IPS-NIHi7 (cell line): ENCODE measurements at regions not wholly inside any gene's neighbourhood (a gene's known extent, or its start where the extent isn't known, plus 50 kb on each side); places are given as distances from the start of the nearest gene placed in this dataset.
"Not testable (repeated sequence)": the region's sequence is repeated elsewhere in the genome, so short reads cannot be mapped to it uniquely, and the experiment has no call there.

ENCODE experiments used
- DNase-seq: peaks from one replicate; pipeline ENCODE4 v3.0.0; 2012; ENCODE audit warnings: mixed read lengths; ENCODE audit errors: extremely low spot score

DNA sequence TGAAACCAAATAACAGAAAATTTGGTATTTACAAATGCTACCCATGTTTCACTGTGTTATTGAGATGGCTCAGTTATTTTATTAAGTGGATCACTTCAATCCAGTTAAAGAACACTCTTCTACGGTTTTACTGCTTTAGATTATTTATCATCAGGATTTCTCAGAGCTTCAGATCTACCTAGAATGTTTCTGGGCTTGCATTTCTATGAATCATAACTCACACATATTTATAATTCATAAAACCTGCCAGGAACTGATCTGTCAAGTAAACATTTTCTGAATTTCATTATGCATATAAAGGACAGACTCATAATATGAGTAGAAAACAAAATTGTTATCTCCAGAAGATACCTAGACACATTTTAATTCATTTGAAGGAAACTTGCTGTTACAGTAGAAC, 1172.3 kb upstream of the LRRTM3 start:
- no peak for DNase-seq

DNA sequence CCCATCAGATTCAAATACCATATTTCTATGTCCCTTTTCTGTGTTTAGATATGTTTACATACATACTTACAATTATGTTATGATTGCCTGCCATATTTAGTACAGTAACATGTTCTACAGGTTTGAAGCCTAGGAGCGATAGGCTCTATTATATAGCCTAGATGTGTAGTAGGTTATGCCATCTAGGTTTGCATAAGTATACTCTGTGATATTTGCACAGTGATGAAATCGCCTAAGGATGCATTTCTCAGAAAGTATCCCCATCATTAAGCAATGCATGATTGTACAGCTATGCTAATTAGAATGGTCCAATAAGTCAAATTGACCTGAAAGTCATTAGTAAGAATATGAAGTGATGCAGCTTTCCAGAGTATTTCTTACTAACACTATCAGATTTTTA, 1171.7 kb upstream of the LRRTM3 start:
- no peak for DNase-seq

DNA sequence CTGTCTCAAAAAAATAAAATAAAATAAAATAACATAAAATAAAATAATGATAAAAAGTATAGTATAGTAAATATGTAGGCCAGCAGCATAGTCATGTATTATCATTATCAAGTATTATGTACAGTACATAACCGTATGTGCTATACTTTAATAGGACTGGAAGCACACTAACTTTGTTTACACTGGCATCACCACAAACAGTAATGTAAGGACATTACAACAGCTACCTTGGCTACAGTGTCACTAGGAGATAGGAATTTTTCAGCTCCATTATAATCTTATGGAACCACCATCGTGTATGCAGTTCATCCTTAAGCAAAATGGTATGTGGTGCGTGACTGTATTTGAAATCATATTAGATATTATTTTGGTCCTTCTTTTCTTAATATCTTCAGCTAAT, 1163.5 kb upstream of the LRRTM3 start:
- DNase-seq, result no peak

DNA sequence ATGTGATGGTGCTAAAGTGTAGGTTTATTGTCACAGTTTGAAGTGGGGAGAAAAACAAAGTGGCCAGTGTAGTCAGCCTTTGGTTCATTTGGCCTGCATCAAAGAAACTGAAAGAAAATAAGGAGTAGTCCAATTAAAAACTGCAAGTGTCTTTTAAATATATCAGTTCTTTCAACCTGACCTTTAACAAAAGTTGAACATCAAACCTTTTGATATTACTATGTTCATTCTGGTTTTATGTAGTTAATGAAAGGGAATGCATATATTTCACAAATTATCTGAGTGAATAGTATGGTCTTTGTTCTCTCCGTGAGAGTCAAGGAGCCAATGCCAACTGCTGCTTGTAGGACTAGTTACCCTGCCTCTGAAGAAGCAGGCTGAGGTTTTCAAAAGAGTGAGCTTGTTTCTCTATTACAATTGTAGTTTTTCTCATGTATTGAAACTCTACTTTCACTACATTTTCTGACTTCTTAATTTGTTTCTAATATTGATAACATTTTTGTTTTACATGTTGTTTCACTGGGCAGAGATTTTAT, 1160.8 kb upstream of the LRRTM3 start:
- DNase-seq, result no peak

DNA sequence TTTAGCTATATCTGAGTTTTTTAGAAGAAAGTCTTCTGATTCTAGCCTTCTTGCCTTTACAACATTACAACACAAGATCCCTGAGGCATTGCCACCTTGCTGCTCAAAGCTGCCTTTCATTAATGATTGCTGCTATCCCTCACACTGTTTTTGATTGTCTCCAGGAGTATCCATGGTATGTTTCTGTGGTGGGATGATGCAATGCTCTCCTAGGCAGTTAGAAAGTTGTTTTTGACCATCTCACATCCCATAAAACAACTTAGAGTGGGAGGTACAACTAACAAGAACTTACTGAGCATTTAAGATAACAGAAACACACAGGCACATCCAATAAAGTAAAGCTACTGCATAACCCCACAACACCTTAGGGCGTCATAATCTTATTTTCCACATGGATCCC, 1156.0 kb upstream of the LRRTM3 start:
- no peak for DNase-seq

DNA sequence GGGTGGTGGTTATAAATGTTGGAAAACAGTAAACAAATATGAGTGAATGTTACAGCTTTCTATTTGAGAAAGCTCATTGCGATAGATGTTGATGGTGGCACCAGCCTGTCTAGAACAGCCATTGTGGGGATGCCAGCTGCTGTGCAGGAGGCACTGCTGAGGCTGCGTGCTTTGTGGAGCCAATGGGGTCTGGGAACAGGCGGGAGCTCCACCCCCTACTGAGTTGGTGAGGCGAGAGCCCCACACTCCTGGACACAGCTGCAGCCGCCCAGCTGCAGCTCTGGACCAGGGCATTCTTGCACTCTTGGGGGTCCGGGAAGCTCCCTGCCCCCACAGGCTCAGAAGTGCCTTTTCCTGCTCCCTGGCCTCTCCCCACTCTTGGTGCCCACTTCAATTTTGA, 1147.1 kb upstream of the LRRTM3 start:
- DNase-seq, result no peak

DNA sequence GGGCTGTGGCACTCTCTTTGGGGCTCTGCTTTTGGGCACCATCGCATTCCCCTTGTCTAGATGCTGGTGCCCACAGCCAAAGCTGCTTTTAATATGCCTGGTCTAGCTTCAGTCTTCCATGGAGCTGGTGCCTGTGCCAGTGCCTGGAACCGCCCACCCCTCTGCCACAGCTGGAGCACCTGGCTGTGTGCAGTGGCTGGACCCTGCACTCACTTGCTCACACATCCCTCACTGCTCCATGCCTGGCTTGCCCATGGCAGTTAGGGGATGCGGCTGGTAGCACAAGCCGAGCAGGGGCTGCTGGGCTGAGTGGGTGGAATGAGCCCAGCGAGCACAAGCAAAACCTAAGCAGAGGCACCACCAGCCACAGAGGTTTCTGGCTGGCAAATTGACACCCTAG, 1145.9 kb upstream of the LRRTM3 start:
- DNase-seq, result no peak

DNA sequence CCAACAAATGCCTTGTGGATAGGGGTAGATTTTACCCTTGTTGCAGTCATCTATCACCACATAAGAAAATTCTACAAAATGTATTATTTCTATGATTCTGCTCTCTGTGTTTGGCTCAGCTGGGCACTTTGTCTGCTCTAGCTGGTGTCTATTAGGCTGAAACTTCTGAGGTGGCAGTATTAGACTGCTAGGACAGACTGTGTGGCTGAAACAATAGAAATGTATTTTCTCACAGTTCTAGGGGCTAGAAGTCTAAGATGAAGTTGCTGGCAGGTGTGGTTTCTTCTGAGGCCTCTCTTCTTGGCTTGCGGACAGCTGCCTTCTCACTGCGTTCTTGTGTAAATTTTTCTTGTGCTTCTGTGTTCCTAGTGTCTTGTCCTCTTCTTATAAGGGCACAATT, 1139.6 kb upstream of the LRRTM3 start:
- DNase-seq, result no peak

DNA sequence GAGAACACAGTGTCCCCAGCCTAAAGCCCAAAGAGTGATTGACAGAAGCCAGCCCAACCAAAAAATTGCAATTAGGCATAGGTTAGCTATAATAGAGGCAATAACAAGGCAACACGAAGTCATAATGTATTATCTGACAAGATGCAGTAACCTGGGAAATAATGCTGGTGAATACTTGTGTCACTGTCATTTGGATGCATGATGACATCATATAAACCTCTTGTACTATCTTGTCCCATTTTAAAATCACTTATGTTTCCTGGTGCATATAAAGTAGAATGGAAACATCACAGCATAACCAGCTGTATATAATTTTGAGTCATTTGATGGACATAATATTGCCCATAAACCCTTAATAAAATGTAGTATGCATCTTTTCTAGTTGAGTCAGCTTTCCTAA, 1138.3 kb upstream of the LRRTM3 start:
- DNase-seq, result no peak

DNA sequence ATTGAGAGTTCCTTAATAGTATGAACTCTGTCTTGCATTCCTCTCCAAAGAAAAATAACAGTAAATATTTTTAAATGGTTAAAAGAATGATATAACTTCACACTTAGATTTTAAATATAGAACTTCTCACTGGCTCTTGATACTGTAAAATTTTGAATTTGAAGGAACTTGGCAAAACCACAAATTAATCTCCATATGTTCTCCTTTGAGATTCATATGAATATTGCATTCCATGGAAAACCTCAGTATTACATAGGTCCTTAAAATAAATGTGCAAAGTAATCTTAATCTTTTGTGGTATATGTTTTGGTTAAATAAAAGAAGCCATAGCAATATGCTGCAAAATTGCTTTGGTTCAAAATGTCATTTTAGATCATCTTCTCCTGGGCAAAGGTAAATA, 1137.6 kb upstream of the LRRTM3 start:
- DNase-seq, result no peak

DNA sequence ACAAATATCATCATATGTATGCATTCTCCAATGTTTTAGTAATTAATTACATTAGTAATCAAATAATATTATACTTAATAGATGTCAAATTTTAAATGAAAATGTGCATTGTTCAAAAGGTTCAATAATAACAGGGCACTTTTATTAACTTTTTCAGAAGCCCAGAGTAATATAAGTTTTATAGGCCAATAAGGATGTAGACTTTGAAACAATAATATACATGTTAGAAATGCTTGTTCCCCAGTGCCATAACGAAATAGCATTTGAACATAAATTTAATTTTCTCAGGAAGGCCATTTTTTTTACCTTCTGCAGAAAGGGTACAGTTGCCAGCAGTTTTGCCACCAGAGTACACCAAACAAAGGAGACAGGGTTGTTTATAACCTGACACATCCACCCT, 1133.9 kb upstream of the LRRTM3 start:
- no peak for DNase-seq

DNA sequence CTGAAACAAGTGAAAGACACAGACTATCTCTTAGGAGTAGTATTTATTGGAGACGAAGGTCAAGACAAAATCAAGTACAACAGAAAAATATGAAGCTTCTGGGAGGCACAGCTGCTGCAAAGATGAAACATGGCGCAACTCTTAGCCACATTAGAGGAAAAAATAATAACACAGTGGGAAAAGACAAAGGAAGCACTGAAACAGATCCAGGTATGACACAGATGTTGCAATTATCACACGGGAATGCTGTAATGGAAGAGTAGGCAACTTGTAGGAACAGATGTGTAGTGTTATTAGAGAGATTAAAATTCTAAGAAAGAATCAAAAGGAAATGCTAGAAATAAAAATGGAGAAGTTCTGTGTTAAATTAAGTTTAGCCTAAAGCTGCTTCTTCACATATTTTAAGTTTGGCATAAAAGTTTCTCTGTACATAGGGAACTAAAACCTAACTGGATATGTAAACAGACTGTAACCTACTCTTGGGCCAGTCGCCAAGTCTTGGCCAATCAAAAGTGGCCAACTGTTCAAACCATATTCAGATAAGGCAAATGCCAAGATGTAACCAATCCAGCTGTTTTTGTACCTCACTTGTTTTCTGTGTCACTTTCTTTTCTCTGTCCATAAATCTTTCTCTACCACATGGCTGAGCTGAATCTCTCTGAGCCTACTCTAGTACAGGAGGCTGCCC, 1132.0 kb upstream of the LRRTM3 start:
- no peak for DNase-seq

DNA sequence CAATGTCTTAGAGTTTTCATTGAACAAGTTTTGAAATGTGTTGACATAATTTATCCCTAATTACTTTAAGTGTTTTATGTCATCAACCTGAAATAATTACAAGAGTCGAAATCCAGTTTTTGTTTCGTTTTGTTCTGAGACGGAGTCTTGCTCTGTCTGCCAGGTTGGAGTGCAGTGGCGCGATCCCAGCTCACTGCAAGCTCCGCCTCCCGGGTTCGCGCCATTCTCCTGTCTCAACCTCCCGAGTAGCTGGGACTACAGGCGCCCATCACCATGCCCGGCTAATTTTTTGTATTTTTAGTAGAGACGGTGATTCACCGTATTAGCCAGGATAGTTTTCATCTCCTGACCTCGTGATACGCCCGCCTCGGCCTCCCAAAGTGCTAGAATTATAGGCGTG, 1131.0 kb upstream of the LRRTM3 start:
- DNase-seq, result not testable (repeated sequence)

DNA sequence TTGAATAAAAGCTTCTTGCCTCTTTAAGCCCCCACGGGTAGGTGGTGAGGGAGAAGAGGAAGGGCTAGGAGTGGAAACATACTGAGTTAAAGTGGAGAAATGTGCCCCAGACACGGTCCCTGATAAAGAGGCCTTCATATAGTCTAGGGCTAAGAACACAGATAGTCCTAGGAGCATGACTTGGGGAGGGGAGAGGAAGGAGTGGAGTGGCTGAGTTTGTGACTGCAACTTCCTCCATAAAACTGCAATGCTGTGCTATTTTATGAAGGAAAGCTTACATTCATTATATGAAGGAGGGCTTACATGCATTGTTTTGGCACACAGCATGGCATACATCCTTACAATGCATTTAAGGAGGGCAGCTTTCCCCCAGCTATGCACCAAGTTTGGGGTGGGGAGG, 1129.4 kb upstream of the LRRTM3 start:
- no peak for DNase-seq

DNA sequence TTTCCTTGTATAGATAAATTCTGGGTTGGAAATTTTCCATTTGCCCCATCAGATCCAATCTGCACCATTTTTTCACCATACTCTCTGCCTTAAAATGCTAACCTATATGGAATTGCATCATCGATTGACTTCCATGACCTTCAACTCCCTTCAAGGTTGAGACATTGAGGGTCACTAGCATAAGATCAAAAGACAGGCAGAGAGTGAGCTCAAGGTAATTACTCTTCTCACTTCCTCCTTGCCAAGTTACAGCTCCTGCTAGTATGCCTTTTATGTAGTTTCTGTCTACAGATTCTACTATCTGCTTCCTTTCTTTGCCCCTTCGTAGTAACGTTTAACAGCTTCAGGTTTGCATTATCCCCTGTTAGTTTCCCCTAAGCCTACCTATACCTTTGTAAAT, 1127.7 kb upstream of the LRRTM3 start:
- no peak for DNase-seq

DNA sequence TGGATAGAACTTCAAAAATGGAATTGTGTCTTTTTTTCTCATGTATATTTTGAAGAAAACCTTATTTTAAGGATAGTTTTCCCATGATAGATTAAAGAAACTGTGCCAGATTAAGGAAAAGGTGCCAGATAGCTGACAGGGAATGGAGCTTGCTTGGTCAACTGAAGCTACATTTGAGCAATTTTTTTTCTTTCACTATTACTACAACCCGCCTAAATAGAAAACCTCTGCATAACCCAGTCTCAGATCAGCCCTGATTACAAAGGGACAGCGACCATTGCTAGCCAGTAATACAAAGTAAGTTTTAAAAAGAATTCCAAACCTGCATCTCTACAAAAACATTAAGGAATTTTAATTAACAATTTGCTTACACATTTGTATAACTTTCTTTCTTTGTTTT, 1123.4 kb upstream of the LRRTM3 start:
- no peak for DNase-seq

DNA sequence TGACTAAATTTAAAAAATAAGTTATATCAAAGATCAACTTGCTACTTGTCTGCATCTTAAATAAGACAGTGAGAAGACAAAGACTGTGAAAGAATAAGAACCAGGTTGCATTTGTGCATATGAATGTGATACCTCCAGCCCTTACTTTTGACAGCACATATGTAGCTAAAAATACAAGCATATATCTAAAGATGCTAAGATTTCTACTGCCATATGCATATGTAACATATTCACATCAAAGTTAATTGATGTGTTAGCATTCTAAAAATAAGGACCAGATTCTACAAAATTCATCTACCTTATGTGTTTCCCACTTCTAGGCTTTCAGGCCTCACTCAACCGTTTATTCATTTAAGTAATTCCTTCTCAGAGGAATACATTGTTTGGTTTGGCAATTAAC, 1120.3 kb upstream of the LRRTM3 start:
- no peak for DNase-seq

DNA sequence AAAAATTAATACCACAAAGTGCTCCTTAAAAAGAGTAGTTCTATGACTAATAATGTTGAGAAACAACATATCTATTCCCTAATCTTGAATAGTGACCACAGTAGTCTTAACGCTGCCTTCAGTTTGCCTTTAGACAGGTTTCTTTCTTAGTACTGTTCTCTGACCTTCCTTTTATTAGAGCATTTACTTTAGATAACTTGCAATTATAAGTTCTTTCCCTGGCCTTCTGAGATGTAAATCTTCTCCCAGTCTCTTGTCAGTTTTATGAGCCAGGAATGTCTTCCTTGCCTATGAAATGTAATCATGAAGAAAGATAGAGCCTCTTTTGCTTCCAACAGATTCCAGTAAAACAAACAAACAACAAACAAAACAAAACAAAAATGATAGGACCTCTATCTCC, 1119.8 kb upstream of the LRRTM3 start:
- DNase-seq, result no peak

DNA sequence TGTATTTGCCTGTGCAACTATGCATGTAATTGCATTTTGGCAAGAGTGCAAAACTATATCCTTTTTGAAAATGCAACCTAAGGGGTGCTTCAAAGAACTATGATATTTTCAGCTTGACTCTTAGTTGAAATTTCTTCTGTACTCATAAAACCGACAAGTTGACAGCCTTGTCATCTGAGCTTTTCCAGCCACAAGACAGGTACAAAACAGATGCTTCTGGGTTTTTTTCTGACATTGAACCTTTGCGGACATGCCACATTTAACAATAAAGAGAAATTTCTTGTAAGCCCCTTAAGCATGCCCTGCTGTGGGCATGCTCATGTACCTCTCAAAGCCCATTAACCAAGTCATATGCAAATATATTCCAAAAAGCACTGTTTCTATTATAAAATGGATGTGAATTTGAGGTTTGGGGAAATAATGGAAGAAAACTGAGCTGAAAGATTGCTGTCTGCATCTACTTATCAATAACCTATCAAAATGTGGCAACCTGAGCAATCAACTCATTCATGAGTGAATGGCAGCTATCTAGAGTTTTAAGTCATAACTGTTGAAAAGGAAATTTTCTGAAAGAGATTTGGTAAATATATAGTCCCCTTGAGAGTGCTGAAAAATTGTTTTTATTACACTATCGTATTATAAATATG, 1117.0 kb upstream of the LRRTM3 start:
- DNase-seq, result no peak

DNA sequence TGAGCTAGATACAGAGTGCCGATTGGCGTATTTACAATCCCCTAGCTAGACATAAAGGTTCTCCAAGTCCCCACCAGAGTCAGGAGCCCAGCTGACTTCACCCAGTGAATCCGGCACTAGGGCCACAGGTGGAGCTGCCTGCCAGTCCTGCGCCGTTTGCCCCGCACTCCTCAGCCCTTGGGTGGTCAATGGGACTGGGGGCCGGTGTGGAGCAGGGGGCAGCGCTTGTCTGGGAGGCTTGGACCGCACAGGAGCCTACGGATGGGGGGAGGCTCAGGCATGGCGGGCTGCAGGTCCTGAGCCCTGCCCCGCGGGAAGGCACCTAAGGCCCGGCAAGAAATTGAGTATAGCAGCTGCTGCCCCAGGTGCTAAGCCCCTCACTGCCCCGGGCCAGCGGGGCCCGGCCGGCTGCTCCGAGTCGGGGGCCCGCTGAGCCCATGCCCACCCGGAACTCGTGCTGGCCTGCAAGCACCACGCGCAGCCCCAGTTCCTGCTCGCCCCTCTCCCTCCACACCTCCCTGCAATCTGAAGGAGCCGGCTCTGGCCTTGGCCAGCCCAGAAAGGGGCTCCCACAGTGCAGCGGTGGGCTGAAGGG, 1113.8 kb upstream of the LRRTM3 start:
- no peak for DNase-seq

DNA sequence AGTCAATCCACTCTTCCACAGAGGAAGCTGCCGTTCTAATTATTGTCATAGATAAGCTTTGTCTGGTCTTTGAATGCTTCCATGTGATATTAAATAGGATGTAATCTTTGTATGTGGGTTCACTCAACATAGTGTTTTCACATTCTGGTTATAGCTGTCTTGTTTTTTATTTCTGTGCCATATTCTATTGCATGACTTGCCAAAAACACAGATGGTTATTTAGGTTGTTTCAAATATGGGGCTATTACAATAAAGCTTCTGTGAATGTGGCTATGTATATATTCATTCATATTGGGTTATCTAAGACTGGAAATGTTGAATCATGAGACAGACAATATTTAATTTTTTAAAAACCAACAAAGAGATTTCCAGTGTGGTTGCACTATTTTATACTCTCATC, 1109.3 kb upstream of the LRRTM3 start:
- no peak for DNase-seq

DNA sequence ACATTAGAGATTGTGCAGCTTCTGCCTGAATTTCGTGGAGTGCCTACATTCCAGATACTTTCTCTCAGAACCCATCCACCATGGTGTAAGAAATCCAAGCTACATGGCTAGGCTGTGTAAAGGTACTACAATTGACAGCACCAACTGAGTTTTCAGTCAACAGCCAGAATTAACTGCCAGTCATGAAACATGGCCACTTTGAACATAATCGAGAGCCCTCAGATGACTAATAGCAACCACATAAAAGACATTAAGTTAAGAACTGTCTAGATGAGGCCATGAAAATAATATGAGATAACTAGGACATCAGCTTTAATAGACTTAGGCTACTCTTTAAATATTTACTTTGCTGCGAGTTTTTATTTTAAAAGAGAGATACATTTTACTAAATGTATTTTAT, 1106.8 kb upstream of the LRRTM3 start:
- no peak for DNase-seq

DNA sequence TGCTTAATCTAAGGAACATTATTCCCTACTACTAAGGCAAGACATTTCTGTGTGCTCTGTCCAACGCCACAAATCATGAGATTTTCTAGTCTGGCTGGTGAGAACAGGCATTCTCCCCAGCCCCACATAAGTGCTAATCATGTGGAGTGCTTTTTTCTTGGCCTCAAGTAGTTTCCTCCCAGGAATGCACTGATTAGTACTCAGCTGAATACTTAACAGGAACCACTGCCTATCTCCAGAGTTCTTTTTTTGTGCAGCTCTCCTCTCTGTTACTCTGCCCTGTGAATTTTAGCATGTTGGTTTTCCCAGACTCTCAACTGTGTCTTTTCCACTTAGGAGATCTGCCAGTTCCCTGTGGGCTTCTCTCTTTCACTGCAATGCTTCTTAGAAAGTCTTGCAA, 1098.5 kb upstream of the LRRTM3 start:
- no peak for DNase-seq
